Progenitor cell of endocrine pancreas (in vitro differentiated cells): ENCODE measurements at regions not wholly inside any gene's neighbourhood (a gene's known extent, or its start where the extent isn't known, plus 50 kb on each side); places are given as distances from the start of the nearest gene placed in this dataset.

Experiments
- DNase-seq: peaks from one replicate; pipeline ENCODE4 v3.0.0; 2021; ENCODE audit warnings: low spot score; ENCODE audit not compliant: unreplicated experiment
- H3K27ac Mint-ChIP-seq: 2 replicates; pipeline ENCODE4 v1.8.0; 2021; ENCODE audit warnings: mild to moderate bottlenecking, moderate library complexity, mixed read lengths
- H3K27me3 Mint-ChIP-seq: 2 replicates; pipeline ENCODE4 v1.8.0; 2021; ENCODE audit warnings: mixed read lengths
- H3K36me3 Mint-ChIP-seq: 2 replicates; pipeline ENCODE4 v1.8.0; 2022; ENCODE audit warnings: mixed read lengths; ENCODE audit not compliant: insufficient read depth
- H3K4me1 Mint-ChIP-seq: 2 replicates; pipeline ENCODE4 v1.8.0; 2021; ENCODE audit warnings: low read depth, mixed read lengths
- H3K4me3 Mint-ChIP-seq: 2 replicates; pipeline ENCODE4 v1.8.0; 2021; ENCODE audit warnings: low read depth, mild to moderate bottlenecking, moderate library complexity, mixed read lengths
- H3K9me3 Mint-ChIP-seq: 2 replicates; pipeline ENCODE4 v1.8.0; 2021; ENCODE audit warnings: low read depth, mixed read lengths
- TF ChIP-seq, protein P1 (sequence below): fragments of 200-600 bp; sonication (generic); IDR thresholded peaks from one replicate; pipeline ENCODE4 v1.5.0; 2021; ENCODE audit warnings: antibody characterized with exemption, mild to moderate bottlenecking; ENCODE audit not compliant: unreplicated experiment

DNA sequence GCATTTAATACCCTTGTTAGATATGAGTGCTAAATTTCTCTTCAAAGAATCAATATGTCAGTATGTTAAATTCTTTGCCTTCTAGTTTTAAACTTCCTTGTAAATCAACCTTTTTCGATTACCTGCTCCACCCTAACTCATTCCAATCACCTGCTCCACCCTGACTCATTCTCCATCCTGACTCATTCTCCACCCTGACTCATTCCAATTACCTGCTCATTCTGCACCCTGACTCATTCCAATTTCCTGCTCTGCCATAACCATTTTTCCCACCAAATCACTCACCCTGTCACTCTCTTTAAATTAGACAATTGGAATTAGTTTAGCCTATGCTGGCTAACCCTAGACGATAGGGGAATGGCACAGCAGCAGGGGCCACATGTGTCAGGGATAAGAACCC is 519.5 kb upstream of the LRRC4C start:
- TF ChIP-seq, protein P1, sequence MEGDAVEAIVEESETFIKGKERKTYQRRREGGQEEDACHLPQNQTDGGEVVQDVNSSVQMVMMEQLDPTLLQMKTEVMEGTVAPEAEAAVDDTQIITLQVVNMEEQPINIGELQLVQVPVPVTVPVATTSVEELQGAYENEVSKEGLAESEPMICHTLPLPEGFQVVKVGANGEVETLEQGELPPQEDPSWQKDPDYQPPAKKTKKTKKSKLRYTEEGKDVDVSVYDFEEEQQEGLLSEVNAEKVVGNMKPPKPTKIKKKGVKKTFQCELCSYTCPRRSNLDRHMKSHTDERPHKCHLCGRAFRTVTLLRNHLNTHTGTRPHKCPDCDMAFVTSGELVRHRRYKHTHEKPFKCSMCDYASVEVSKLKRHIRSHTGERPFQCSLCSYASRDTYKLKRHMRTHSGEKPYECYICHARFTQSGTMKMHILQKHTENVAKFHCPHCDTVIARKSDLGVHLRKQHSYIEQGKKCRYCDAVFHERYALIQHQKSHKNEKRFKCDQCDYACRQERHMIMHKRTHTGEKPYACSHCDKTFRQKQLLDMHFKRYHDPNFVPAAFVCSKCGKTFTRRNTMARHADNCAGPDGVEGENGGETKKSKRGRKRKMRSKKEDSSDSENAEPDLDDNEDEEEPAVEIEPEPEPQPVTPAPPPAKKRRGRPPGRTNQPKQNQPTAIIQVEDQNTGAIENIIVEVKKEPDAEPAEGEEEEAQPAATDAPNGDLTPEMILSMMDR: no peak
- H3K4me3 Mint-ChIP-seq: no peak overlapping the region
- H3K9me3 Mint-ChIP-seq: no peaks in the 10 kb centered on the region
- H3K27ac Mint-ChIP-seq: no peak overlapping the region
- H3K27me3 Mint-ChIP-seq: no peaks in the 10 kb centered on the region
- H3K4me1 Mint-ChIP-seq: peaks cover 3% of the 10 kb centered on the region
- DNase-seq: no peak
- no peaks in the 10 kb centered on the region for H3K36me3 Mint-ChIP-seq

DNA sequence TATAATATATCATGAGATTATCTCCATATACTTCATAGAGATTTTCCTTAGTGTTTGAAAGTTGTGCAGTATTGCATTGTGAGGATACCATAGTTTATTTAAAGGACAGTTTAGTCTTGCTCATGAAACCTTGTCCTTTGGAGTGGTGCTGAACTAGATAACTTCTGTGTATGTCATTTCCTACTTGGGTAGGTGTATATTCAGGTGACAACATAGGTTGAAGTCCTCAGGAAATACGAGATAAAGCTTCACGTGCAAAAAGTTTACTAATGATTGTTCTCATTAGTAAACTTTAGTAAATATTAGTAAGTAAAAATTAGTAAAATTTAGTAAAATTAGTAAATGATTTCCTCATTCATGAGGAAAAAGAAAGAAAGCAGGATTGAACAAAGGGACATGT is 521.3 kb upstream of the LRRC4C start:
- DNase-seq: no peak
- TF ChIP-seq, protein P1: no peak
- Mint-ChIP-seq H3K9me3 (no peaks in the 10 kb centered on the region), H3K4me1 (peaks cover 5% of the 10 kb centered on the region), H3K27ac (no peak overlapping the region), H3K36me3 (no peaks in the 10 kb centered on the region), H3K4me3 (no peak overlapping the region), H3K27me3 (no peaks in the 10 kb centered on the region)

DNA sequence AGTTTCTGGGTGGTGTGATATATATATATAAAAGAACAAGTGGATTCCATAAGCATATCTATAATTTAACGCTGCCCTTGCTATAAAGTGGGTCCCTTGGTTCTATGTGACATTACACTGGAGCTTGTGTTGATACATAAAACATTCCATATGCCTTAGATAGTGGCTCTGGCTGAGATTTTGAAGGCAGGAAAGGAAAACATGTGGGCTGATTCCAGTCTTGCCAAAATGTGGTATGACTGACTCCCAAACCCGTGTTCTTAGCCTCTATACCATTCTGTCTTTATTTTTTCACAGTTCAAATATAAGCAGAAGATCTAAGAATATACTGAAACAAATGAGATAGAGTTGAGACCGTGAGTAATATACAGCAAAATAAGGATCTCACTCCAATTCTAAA is 522.8 kb upstream of the LRRC4C start:
- Mint-ChIP-seq H3K4me3 (no peak overlapping the region), H3K36me3 (no peaks in the 10 kb centered on the region), H3K4me1 (peaks cover 5% of the 10 kb centered on the region), H3K9me3 (no peaks in the 10 kb centered on the region), H3K27me3 (no peaks in the 10 kb centered on the region), H3K27ac (no peak overlapping the region)
- DNase-seq: no peak
- TF ChIP-seq, protein P1: no peak

DNA sequence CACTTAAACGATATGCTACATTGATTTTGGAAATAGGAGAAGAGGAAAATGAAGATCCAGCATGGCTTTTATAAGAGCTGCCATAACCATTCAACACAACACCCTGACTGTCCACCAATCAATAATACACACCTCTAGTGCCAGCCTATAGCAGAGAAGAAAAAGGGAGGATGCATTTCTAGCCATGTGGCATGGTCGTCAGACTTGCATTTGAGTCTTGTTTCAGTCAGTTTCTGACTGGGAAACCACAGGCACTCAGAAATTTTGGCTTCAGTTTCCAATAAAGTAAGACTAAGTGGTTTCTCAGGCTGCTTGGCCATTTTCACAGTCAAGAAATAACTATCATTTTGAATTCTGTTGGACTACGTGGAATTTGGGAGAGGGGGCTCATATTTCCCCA is 523.5 kb upstream of the LRRC4C start:
- TF ChIP-seq, protein P1: no peak
- no peak overlapping the region for H3K27ac Mint-ChIP-seq
- peaks cover 5% of the 10 kb centered on the region for H3K4me1 Mint-ChIP-seq
- no peak for DNase-seq
- no peak overlapping the region for H3K4me3 Mint-ChIP-seq
- H3K36me3 Mint-ChIP-seq: no peaks in the 10 kb centered on the region
- H3K27me3 Mint-ChIP-seq: no peaks in the 10 kb centered on the region
- H3K9me3 Mint-ChIP-seq: no peaks in the 10 kb centered on the region

DNA sequence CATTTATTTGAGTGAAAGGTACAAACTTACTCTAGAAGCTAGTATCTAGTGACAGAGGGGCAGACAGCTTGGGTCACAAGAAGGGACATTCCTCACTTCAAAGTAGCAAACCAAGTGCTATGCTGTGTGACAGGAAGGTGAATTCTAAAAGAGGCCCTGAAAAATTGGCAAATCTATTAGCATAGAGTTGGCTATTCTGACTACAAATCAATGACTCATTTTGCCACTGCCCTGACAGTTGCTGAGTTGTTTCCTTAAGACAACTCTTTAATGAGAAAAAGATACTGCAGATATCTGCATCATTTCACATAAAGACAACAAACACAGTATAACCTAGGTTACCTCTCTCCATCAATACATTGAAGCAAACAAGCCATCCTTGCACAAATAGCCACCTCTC is 524.0 kb upstream of the LRRC4C start:
- no peaks in the 10 kb centered on the region for H3K36me3 Mint-ChIP-seq
- no peak overlapping the region for H3K27ac Mint-ChIP-seq
- H3K27me3 Mint-ChIP-seq: no peaks in the 10 kb centered on the region
- H3K4me1 Mint-ChIP-seq: peaks cover 5% of the 10 kb centered on the region
- H3K9me3 Mint-ChIP-seq: no peaks in the 10 kb centered on the region
- H3K4me3 Mint-ChIP-seq: no peak overlapping the region
- DNase-seq: no peak
- TF ChIP-seq, protein P1: no peak
